ENCODE measurements at regions not wholly inside any gene's neighbourhood (a gene's known extent, or its start where the extent isn't known, plus 50 kb on each side); places are given as distances from the start of the nearest gene placed in this dataset.

- no peak for DNase-seq (ENCODE audit: low spot score)
- WGBS, result 77% methylated on average over 8 of the region's 8 CpGs
- Histone ChIP-seq H3K9ac (ENCODE audit: low read depth in 1 of 2, low read length in 2 of 2) (no peak overlapping the region), H3K36me3 (ENCODE audit: control insufficient read depth in 4 of 4, insufficient read depth in 3 of 4, low read depth in 1 of 4, low read length in 3 of 4) (no peaks in the 10 kb centered on the region), H3K27me3 (ENCODE audit: control insufficient read depth in 4 of 4, insufficient read depth in 4 of 4, low read length in 3 of 4) (no peaks in the 10 kb centered on the region), H3K27ac (ENCODE audit: low read depth in 1 of 2, low read length in 2 of 2) (no peak overlapping the region), H3K4me1 (ENCODE audit: control insufficient read depth in 4 of 4, insufficient read depth in 4 of 4, low read length in 3 of 4) (no peaks in the 10 kb centered on the region), H3K9me3 (ENCODE audit: control insufficient read depth in 4 of 4, low read length in 3 of 4) (peaks cover 0 to 1% (median 0%) of the 10 kb centered on the region in 4 donors), H3K4me3 (ENCODE audit: low read depth in 1 of 3, low read length in 3 of 3) (no peak overlapping the region)
- no peak for TF ChIP-seq RAD21 (IDR thresholded peaks at IDR 0.05)
- TF ChIP-seq REST (IDR thresholded peaks at IDR 0.05), result no peak
- no peak for TF ChIP-seq HNF4G (IDR thresholded peaks at IDR 0.05)
- TF ChIP-seq CTCF (IDR thresholded peaks at IDR 0.05; ENCODE audit: low read depth, low read length, missing input control), result no peak
- no peak for TF ChIP-seq ATF3 (IDR thresholded peaks at IDR 0.05)
- TF ChIP-seq TAF1 (conservative IDR thresholded peaks at IDR 0.05), result no peak
- no peak for TF ChIP-seq FOXA2 (IDR thresholded peaks at IDR 0.05)
- TF ChIP-seq RXRA (IDR thresholded peaks at IDR 0.05), result no peak
- no peak for TF ChIP-seq JUND (IDR thresholded peaks at IDR 0.05)
- TF ChIP-seq SP1 (IDR thresholded peaks at IDR 0.05), result no peak
- TF ChIP-seq YY1 (IDR thresholded peaks at IDR 0.05), result no peak
- no peak for TF ChIP-seq HNF4A (conservative IDR thresholded peaks at IDR 0.05)
- no peak for TF ChIP-seq ZBTB33 (IDR thresholded peaks at IDR 0.05)
- TF ChIP-seq FOXA1 (IDR thresholded peaks at IDR 0.05), result no peak
- TF ChIP-seq NR2F2 (IDR thresholded peaks at IDR 0.05), result no peak
Measured at GRCh38 chr9:88733651-88734421, 198.9 kb downstream of the NXNL2 start.

- H3K9ac ChIP-seq (ENCODE audit: low read depth in 1 of 2, low read length in 2 of 2), result no peak overlapping the region
- H3K4me1 ChIP-seq (ENCODE audit: control insufficient read depth in 4 of 4, insufficient read depth in 4 of 4, low read length in 3 of 4), result no peaks in the 10 kb centered on the region
- TF ChIP-seq RAD21 (IDR thresholded peaks at IDR 0.05) (no peak), FOXA1 (IDR thresholded peaks at IDR 0.05) (no peak), RXRA (IDR thresholded peaks at IDR 0.05) (no peak), TAF1 (conservative IDR thresholded peaks at IDR 0.05) (no peak), ZBTB33 (IDR thresholded peaks at IDR 0.05) (no peak), YY1 (IDR thresholded peaks at IDR 0.05) (no peak), EGR1 (IDR thresholded peaks at IDR 0.05; ENCODE audit: low read depth in 2 of 2) (no peak), JUND (IDR thresholded peaks at IDR 0.05) (no peak), HNF4G (IDR thresholded peaks at IDR 0.05) (no peak), HNF4A (conservative IDR thresholded peaks at IDR 0.05) (no peak), REST (IDR thresholded peaks at IDR 0.05) (no peak), FOXA2 (IDR thresholded peaks at IDR 0.05) (no peak), GABPA (IDR thresholded peaks at IDR 0.05 in 1 of 2, conservative IDR thresholded peaks at IDR 0.05 in 1 of 2) (no peak), SP1 (IDR thresholded peaks at IDR 0.05) (no peak), NR2F2 (IDR thresholded peaks at IDR 0.05) (no peak)
- H3K27ac ChIP-seq (ENCODE audit: low read depth in 1 of 2, low read length in 2 of 2), result no peak overlapping the region
- no peak for DNase-seq (ENCODE audit: low spot score)
- peaks cover 0 to 1% (median 0%) of the 10 kb centered on the region in 4 donors for H3K9me3 ChIP-seq (ENCODE audit: control insufficient read depth in 4 of 4, low read length in 3 of 4)
- no peaks in the 10 kb centered on the region for H3K27me3 ChIP-seq (ENCODE audit: control insufficient read depth in 4 of 4, insufficient read depth in 4 of 4, low read length in 3 of 4)
- no peak overlapping the region for H3K4me3 ChIP-seq (ENCODE audit: low read depth in 1 of 3, low read length in 3 of 3)
- H3K36me3 ChIP-seq (ENCODE audit: control insufficient read depth in 4 of 4, insufficient read depth in 3 of 4, low read depth in 1 of 4, low read length in 3 of 4), result no peaks in the 10 kb centered on the region
Measured at GRCh38 chr9:88734527-88734926, 199.5 kb downstream of the NXNL2 start.

Data from liver (tissue), 8 donors.